Panc1 (cell line): ENCODE measurements at regions not wholly inside any gene's neighbourhood (a gene's known extent, or its start where the extent isn't known, plus 50 kb on each side); places are given as distances from the start of the nearest gene placed in this dataset.

Experiments used
- ATAC-seq: fragments of 200-7000 bp; cut with Tn5 transposase; 2 replicates; pipeline ENCODE4 v1.9.1; 2020; ENCODE audit warnings: mild to moderate bottlenecking, moderate library complexity
- BruUV-seq: library from RNA; stranded (reverse); fragments of 400-500 nt; replicated peaks from 2 replicates; lab custom pipeline; 2021; lab: Mats Ljungman, UMichigan
- CTCF ChIA-PET: fragments of 300-600 bp; sonication (Branson Sonifier 250); formaldehyde crosslinking; loops from one replicate; lab custom pipeline; 2022; ENCODE audit warnings: antibody characterized with exemption; lab: Charles Lee
- POLR2A ChIA-PET: fragments of 300-600 bp; sonication (Branson Sonifier 250); formaldehyde crosslinking; loops from one replicate; lab custom pipeline; 2022; ENCODE audit warnings: antibody characterized with exemption; lab: Charles Lee
- DNase-seq: peaks from one replicate; pipeline ENCODE4 v3.0.0-alpha.2; 2010; ENCODE audit warnings: low read depth, low spot score
- H3K27ac ChIP-seq: 2 replicates; pipeline ENCODE4 v1.5.1; 2011; ENCODE audit warnings: mild to moderate bottlenecking, low read length, inconsistent platforms
- H3K27me3 ChIP-seq: fragments of 200-500 bp; sonication (Bioruptor generic); 2 replicates; pipeline ENCODE4 v1.6.0; 2014; ENCODE audit warnings: low read length, inconsistent platforms; ENCODE audit not compliant: control insufficient read depth, insufficient read depth
- H3K36me3 ChIP-seq: fragments of 200-500 bp; sonication (Bioruptor generic); 2 replicates; pipeline ENCODE4 v1.5.1; 2014; ENCODE audit warnings: inconsistent platforms, mild to moderate bottlenecking, low read length, moderate library complexity; ENCODE audit not compliant: control insufficient read depth, insufficient read depth
- H3K4me1 ChIP-seq: 2 replicates; pipeline ENCODE4 v1.5.1; 2011; ENCODE audit warnings: inconsistent platforms, mild to moderate bottlenecking, low read length, moderate library complexity; ENCODE audit not compliant: control insufficient read depth, insufficient read depth
- H3K4me3 ChIP-seq, 2 experiments: 2 replicates each; pipeline ENCODE4 v1.5.1; 2011 to 2012; ENCODE audit warnings: low read depth in 2 of 2, low read length in 2 of 2, mild to moderate bottlenecking in 2 of 2, inconsistent platforms in 1 of 2, moderate library complexity in 1 of 2
- H3K9me3 ChIP-seq: fragments of 200-500 bp; sonication (Bioruptor generic); 2 replicates; pipeline ENCODE4 v1.5.1; 2014; ENCODE audit warnings: low read depth, mild to moderate bottlenecking, inconsistent platforms, low read length, moderate library complexity; ENCODE audit not compliant: control insufficient read depth, insufficient read depth
- POLR2AphosphoS5 ChIP-seq: IDR thresholded peaks from 2 replicates; pipeline ENCODE4 v1.6.1; 2012; ENCODE audit warnings: mild to moderate bottlenecking, low read depth, low read length, moderate library complexity
- SIN3A ChIP-seq: IDR thresholded peaks from 2 replicates; pipeline ENCODE4 v1.6.1; 2012; ENCODE audit warnings: low read depth, mild to moderate bottlenecking, low read length, moderate library complexity, borderline replicate concordance; ENCODE audit not compliant: insufficient read depth
- TCF7L2 ChIP-seq: IDR thresholded peaks from 2 replicates; pipeline ENCODE4 v1.6.1; 2011; ENCODE audit warnings: mild to moderate bottlenecking, low read depth, low read length, inconsistent platforms
- in situ Hi-C: cut with HindIII; loops from 2 replicates; pipeline ENCODE4 v1.10.0; 2016; ENCODE audit warnings: low sequenced_read_pairs, low pct_unique_long_range_greater_than_20kb
- intact Hi-C: fragments of 100-400 bp; cut with micrococcal nuclease; formaldehyde crosslinking; loops from one replicate; pipeline ENCODE4 v1.10.0; 2022; ENCODE audit not compliant: unreplicated experiment
- TF ChIP-seq, protein P1 (sequence below): fragments of 450-650 bp; IDR thresholded peaks from 2 replicates; pipeline ENCODE4 v1.5.1; 2017; ENCODE audit warnings: mild to moderate bottlenecking
- TF ChIP-seq, protein P2 (sequence below), 2 experiments: IDR thresholded peaks; 2 replicates each; pipeline ENCODE4 v1.6.1; 2011 to 2012; ENCODE audit warnings: low read depth in 2 of 2, control low read depth in 1 of 2, low read length in 1 of 2, mild to moderate bottlenecking in 1 of 2, moderate library complexity in 1 of 2; ENCODE audit not compliant: insufficient read depth in 1 of 2

DNA sequence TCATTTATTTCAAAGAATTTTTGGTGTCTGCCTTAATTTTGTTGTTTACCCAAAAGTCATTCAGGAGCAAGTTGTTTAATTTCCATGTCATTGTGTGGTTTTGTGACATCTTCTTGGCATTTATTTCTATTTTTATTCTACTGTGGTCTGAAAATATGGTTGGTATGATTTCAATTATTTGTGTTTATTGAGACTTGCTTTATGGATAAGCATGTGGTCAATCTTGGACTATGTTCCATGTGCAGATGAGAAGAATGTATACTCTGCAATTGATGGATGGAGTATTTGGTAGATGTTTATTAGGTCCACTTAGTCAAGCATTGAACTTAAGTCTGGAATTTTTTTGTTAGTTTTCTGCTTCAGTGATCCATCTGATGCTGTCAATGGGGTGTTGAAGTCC lies 383.0 kb downstream of the PMP22 start:
- ChIA-PET POLR2A (no interaction called here), CTCF (no interaction called here)
- no peaks in the 10 kb centered on the region for H3K36me3 ChIP-seq
- TF ChIP-seq, protein P1, sequence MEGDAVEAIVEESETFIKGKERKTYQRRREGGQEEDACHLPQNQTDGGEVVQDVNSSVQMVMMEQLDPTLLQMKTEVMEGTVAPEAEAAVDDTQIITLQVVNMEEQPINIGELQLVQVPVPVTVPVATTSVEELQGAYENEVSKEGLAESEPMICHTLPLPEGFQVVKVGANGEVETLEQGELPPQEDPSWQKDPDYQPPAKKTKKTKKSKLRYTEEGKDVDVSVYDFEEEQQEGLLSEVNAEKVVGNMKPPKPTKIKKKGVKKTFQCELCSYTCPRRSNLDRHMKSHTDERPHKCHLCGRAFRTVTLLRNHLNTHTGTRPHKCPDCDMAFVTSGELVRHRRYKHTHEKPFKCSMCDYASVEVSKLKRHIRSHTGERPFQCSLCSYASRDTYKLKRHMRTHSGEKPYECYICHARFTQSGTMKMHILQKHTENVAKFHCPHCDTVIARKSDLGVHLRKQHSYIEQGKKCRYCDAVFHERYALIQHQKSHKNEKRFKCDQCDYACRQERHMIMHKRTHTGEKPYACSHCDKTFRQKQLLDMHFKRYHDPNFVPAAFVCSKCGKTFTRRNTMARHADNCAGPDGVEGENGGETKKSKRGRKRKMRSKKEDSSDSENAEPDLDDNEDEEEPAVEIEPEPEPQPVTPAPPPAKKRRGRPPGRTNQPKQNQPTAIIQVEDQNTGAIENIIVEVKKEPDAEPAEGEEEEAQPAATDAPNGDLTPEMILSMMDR, result no peak
- TF ChIP-seq SIN3A, result no peak
- TF ChIP-seq POLR2AphosphoS5, result no peak
- TF ChIP-seq, protein P2, sequence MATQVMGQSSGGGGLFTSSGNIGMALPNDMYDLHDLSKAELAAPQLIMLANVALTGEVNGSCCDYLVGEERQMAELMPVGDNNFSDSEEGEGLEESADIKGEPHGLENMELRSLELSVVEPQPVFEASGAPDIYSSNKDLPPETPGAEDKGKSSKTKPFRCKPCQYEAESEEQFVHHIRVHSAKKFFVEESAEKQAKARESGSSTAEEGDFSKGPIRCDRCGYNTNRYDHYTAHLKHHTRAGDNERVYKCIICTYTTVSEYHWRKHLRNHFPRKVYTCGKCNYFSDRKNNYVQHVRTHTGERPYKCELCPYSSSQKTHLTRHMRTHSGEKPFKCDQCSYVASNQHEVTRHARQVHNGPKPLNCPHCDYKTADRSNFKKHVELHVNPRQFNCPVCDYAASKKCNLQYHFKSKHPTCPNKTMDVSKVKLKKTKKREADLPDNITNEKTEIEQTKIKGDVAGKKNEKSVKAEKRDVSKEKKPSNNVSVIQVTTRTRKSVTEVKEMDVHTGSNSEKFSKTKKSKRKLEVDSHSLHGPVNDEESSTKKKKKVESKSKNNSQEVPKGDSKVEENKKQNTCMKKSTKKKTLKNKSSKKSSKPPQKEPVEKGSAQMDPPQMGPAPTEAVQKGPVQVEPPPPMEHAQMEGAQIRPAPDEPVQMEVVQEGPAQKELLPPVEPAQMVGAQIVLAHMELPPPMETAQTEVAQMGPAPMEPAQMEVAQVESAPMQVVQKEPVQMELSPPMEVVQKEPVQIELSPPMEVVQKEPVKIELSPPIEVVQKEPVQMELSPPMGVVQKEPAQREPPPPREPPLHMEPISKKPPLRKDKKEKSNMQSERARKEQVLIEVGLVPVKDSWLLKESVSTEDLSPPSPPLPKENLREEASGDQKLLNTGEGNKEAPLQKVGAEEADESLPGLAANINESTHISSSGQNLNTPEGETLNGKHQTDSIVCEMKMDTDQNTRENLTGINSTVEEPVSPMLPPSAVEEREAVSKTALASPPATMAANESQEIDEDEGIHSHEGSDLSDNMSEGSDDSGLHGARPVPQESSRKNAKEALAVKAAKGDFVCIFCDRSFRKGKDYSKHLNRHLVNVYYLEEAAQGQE (IDR thresholded peaks at IDR 0.05; ENCODE audit: insufficient read depth in 1 of 2, low read depth in 2 of 2, low read length in 1 of 2), result no peak
- no peak for TF ChIP-seq TCF7L2
- no peaks in the 10 kb centered on the region for H3K27me3 ChIP-seq
- in situ Hi-C loops (no loop called here), intact Hi-C loops (no loop called here)
- H3K9me3 ChIP-seq, result no peaks in the 10 kb centered on the region
- no peak overlapping the region for H3K4me3 ChIP-seq
- no peak overlapping the region for H3K27ac ChIP-seq
- DNase-seq (no peak), ATAC-seq (no peak)
- H3K4me1 ChIP-seq, result no peaks in the 10 kb centered on the region
- BruUV-seq, result no TSS peak

DNA sequence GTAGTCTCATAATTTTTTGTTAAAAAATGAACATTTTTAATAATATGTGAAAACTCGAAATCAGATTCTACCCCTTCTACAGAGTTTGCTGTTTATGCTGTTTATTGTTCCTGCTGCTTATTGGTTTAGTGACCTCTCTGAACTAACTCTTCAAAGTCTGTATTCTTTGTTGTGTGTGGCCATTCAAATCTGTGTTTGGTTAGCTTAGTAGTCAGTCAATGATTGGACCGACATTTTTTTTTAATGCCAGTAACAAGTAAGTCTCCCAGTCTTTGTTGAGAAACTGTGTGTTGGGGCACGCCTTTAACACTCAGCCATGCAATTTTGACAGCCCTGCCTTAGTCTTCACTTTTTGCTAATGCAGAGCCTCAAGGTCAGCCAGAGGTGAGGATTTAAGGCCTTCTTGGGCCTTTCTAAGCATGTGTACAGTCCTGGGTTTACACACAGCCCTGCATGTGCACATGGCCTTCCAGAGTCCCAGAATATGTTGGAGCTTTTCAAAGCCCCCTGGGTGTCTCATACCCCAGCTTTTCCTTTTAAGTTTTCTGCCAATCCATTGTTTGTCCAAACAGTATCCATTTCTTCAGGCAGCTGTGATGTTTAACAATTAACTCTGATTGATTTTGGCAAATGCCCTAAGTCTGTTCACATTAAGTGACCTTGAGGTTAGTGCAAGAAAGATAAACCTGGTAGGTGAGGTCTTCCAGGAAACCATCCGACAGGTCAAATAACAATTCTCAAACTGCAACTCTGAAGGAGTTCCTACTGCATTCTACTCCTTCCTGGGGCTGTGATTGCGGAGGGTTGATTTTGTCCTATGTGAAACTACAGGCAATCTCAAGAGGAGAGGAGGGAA lies 389.3 kb downstream of the PMP22 start:
- ATAC-seq (no peak), DNase-seq (no peak)
- no peak for TF ChIP-seq TCF7L2
- TF ChIP-seq, protein P2 (IDR thresholded peaks at IDR 0.05; ENCODE audit: insufficient read depth in 1 of 2, low read depth in 2 of 2, low read length in 1 of 2), result no peak
- TF ChIP-seq SIN3A, result no peak
- Histone ChIP-seq H3K36me3 (no peaks in the 10 kb centered on the region), H3K4me3 (no peak overlapping the region), H3K27ac (no peak overlapping the region), H3K27me3 (no peaks in the 10 kb centered on the region), H3K9me3 (no peaks in the 10 kb centered on the region), H3K4me1 (no peaks in the 10 kb centered on the region)
- in situ Hi-C loops, result no loop called here
- no TSS peak for BruUV-seq
- CTCF ChIA-PET, result no interaction called here
- intact Hi-C loops, result no loop called here
- POLR2A ChIA-PET, result no interaction called here
